Epidermal melanocyte (primary cell): ENCODE measurements at regions not wholly inside any gene's neighbourhood (a gene's known extent, or its start where the extent isn't known, plus 50 kb on each side); places are given as distances from the start of the nearest gene placed in this dataset.

Experiments used
- DNase-seq: peaks from one replicate; pipeline ENCODE4 v3.0.0; 2011; ENCODE audit warnings: low spot score; ENCODE audit not compliant: insufficient read length

DNA sequence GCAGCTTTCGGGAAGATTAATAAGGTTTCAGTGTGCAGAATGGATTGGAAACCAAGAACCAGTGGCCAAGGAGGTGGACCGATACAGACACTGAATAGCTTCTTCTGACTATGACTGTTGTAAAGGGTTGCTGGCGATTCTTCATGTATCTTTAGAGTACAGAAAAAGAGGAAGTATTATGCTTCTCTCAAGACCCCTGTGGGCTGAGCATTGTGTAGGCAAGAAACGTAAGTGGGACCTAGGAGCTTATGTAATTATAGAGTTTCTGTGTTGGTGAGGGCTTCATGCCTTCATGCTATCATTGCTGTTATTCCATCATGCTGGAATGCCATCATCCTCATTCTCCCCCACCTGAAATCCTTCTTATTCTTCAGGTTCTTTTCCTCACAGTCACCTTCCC, 105.4 kb upstream of the AKIRIN2 start:
- no peak for DNase-seq

GRCh38 chr6:87806635-87807034, 104.6 kb upstream of the AKIRIN2 start:
- no peak for DNase-seq

- DNase-seq, result no peak
Measured at GRCh38 chr6:87806099-87806498, 104.1 kb upstream of the AKIRIN2 start.

- DNase-seq, result no peak
Measured at GRCh38 chr6:87803791-87804190, 101.8 kb upstream of the AKIRIN2 start.

- no peak for DNase-seq
Measured at GRCh38 chr6:87799651-87800050, 97.6 kb upstream of the AKIRIN2 start.

DNA sequence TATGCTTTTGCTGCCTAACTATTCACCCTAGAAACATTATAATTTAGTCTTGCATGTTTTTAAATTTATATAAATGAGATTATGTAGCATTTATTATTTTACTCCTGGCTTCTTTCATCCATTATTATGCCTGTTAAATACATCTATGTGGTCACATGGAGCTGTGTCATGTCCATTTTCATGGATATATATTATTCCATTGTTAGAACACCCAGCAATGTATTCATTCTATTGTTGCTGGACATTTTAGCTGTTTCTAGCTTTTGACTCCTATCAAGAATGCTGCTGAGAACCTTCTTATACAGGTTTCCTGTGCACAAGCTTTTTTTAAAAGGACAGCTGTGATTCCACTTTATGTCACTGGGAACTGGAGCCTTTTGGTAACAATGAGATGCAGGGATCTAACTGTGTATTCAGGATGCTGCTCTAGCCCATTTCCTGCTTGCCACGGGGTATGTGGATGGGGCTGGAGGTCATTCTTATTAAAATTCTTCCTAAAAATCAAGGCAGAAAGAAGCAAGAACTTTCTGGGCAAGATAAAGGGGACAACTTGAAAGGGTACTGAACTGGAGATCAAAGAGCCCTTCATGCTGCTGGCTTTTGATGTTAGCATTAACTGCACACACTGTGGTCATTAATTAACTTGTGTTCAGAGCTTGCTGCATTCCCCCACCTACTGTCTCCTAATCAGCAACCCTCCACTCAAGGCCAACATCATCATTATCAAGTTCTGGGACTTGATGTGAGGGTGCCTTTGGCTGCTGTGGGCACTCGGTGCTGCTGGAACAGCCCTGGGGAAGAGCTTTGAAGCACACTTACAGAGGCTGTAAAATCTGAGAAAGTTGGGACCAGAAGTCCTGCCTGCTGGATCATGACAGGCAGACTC, 96.6 kb upstream of the AKIRIN2 start:
- no peak for DNase-seq

DNA sequence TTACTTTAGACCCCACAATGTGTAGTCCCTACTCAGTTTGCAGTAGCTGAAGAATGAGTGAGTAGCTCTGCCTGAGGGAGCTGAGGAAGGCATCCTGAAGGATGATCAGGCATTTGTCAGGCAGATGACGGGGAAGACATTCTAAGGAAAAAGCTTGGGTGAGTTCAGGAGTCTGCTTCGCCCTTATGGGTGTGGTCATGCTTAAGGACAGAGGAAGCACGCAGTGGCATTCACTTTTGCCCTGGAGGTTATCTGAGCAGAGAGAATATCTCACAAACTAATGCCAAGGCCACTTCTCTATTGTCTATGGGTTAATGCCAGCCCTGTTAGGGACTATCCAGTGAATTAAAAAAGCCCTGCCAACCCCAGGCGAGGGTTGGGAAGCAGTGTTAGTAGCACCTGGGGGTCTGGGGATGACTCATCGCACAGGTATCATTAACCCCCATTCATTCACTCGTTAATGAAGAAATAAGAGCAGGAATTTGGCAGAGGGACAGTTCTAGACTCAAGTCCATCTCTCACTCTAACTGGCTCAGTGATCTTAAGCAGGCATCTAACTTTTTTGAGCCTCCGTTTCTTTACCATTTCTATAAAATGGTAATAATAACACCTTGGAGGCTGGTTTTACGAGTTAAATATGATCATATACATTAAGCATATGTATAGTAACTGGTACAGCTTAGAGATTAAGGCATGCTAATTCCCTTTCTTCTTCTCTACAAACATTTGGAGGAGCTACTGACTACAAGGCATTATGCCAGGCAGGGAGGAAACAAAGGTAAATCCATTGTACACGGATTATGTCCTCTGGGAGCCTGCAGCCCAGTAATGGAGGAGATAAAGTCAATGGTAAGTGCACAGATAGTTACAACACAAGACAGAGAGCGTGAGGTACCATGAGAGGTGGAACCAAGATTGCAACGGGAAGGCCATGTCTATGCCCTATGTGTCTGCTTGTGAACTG, 93.2 kb upstream of the AKIRIN2 start:
- DNase-seq, result no peak

- no peak for DNase-seq
Measured at GRCh38 chr6:87793315-87793714, 91.3 kb upstream of the AKIRIN2 start.

DNA sequence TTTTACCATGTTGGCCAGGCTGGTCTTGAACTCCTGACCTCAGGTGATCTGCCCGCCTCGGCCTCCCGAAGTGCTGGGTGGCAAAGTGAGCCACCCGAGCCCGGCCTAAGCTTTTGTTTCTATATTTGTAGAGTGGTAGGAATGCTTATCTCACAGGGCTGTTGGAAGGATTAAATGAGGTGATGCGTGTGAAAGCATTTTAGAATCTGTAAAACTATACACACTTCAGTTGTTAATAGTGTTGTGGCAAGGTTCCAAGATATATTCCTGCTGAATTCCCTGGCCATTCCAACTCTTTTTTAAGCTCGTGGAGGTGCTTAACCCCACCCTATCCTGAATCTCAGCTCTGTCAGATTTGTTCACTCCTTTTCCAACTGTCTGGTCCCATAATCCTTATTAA, 89.9 kb upstream of the AKIRIN2 start:
- DNase-seq, result no peak

- no peak for DNase-seq
Measured at GRCh38 chr6:87791485-87791884, 89.5 kb upstream of the AKIRIN2 start.

GRCh38 chr6:87791029-87791428, 89.0 kb upstream of the AKIRIN2 start:
- no peak for DNase-seq

GRCh38 chr6:87789900-87790290, 87.9 kb upstream of the AKIRIN2 start:
- DNase-seq, result no peak

- DNase-seq, result no peak
Measured at GRCh38 chr6:87789198-87789899, 87.3 kb upstream of the AKIRIN2 start.

GRCh38 chr6:87788141-87788540, 86.1 kb upstream of the AKIRIN2 start:
- no peak for DNase-seq

DNA sequence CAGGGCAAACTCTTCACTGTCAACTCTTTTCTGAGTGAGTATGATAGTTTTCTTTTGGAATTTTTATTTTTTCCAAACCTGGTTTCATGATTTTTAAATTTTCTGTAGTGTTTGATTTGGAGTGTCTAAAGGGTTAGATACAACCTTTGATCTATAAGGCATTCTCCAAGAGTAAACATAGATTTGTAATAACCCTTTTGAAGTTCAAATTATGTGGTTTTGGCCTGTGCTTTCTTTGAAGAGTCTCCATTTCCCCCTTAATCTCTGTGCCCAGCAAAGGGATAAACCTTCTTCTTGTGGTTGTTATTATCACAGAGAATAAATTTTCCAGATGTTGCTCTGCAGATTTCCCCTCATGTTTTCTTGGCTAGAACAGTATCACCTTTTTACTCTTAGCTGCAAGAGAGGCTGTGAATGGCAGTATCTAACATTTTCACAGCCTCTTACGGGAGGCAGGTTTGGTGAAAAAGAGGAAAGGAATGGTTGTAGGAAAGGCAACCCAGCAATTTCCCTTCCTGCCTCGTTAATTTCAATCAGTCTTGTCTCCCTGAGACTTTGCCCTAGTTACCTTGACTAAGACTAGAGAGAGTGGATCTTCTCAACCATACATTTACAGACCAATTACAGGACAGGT, 83.3 kb upstream of the AKIRIN2 start:
- DNase-seq, result no peak

DNA sequence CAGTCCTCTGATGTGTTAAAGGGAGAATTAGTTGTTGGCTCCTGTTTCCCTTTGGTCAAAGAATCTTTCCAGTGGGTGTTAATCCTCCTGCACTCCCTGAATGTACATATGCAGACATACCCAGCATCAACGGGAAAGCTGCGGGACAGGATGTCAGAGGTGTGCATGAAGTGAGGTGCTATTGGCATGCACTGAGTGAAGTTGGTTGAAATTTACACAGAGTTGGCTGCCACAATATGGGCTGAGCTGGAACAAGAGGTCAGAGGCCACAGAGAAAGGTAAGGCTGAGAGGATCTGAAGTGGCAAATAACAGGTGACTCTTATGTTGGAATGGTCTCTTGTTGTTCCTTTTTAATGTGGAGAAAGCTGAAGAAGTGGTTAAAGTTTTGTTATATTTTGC, 82.7 kb upstream of the AKIRIN2 start:
- no peak for DNase-seq

DNA sequence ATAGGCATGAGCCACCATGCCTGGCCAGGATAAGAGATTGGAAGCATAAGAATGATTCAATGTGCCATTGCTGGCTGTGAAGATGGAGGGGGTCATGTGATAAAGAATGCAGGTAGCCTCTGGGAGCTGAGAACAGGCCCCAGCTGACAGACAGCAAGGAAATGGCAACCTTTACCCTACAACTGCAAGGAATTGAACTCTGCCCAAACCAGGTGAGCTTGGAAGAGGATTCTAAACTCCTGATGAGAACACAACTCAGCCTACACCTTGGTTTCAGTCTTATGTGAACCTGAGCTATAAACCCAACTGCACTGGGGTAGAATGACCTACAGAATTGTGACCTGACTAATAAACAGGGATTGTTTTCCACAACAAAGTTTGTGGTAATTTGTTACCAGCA, 82.0 kb upstream of the AKIRIN2 start:
- DNase-seq, result no peak

GRCh38 chr6:87779542-87779941, 77.5 kb upstream of the AKIRIN2 start:
- no peak for DNase-seq

- no peak for DNase-seq
Measured at GRCh38 chr6:87772597-87773530, 70.8 kb upstream of the AKIRIN2 start.

DNA sequence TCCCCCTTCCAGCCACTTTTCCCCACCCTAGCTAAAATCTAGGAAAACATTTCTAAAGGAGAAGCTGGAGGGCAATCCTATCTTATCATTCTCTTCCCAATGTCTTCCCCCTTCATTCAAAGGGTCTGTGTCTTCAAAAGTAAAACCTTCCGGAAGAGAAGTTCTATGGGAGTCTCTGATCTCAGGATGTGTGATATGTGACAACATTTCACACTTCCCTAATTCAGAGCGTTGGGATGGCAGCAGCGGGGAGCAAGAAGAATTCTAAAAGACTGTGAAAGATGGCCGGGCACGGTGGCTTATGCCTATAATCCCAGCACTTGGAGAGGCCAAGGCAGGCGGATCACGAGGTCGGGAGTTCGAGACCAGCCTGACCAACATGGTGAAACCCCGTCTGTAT, 65.4 kb upstream of the AKIRIN2 start:
- no peak for DNase-seq
